Right lobe of liver (tissue), 4 donors: ENCODE measurements at regions not wholly inside any gene's neighbourhood (a gene's known extent, or its start where the extent isn't known, plus 50 kb on each side); places are given as distances from the start of the nearest gene placed in this dataset.

Source experiments
- POLR2A ChIP-seq: fragments of 450-650 bp; IDR thresholded peaks from one replicate; pipeline ENCODE4 v1.6.1; 2017; ENCODE audit warnings: antibody characterized with exemption, mild to moderate bottlenecking
- TF ChIP-seq, protein P1 (sequence below), 4 donors: fragments of 200-600 bp in 3 of 4; fragments of 450-650 bp in 1 of 4; IDR thresholded peaks; one replicate each; pipeline versions ENCODE4 v1.5.1 to v1.8.0; 2016 to 2022; ENCODE audit warnings: antibody characterized with exemption in 4 of 4, mild to moderate bottlenecking in 2 of 4
- donor health status: DM: no; HTN: no; CAD: no.
- donor health status: DM: no; HTN: no; CAD: no.
- donor health status: DM: no; HTN: yes; CAD: no.

GRCh38 chr4:134628066-134628465, 426.5 kb upstream of the PABPC4L start:
- TF ChIP-seq POLR2A: no peak
- TF ChIP-seq, protein P1, sequence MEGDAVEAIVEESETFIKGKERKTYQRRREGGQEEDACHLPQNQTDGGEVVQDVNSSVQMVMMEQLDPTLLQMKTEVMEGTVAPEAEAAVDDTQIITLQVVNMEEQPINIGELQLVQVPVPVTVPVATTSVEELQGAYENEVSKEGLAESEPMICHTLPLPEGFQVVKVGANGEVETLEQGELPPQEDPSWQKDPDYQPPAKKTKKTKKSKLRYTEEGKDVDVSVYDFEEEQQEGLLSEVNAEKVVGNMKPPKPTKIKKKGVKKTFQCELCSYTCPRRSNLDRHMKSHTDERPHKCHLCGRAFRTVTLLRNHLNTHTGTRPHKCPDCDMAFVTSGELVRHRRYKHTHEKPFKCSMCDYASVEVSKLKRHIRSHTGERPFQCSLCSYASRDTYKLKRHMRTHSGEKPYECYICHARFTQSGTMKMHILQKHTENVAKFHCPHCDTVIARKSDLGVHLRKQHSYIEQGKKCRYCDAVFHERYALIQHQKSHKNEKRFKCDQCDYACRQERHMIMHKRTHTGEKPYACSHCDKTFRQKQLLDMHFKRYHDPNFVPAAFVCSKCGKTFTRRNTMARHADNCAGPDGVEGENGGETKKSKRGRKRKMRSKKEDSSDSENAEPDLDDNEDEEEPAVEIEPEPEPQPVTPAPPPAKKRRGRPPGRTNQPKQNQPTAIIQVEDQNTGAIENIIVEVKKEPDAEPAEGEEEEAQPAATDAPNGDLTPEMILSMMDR (IDR thresholded peaks at IDR 0.05): no peak
